ENCODE measurements at regions not wholly inside any gene's neighbourhood (a gene's known extent, or its start where the extent isn't known, plus 50 kb on each side); places are given as distances from the start of the nearest gene placed in this dataset.

- TF ChIP-seq POLR2AphosphoS5 (IDR thresholded peaks at IDR 0.05; ENCODE audit: insufficient read depth in 1 of 2, low read depth in 1 of 2) (no peak), CTCF (IDR thresholded peaks at IDR 0.05) (no peak), POLR2A (IDR thresholded peaks at IDR 0.05) (no peak)
Measured at GRCh38 chr9:3137347-3137695, 293.4 kb upstream of the PUM3 start.

All from vagina (tissue), 2 donors.